Esophagus muscularis mucosa (tissue), 4 donors: ENCODE measurements at regions not wholly inside any gene's neighbourhood (a gene's known extent, or its start where the extent isn't known, plus 50 kb on each side); places are given as distances from the start of the nearest gene placed in this dataset.

Experiments
- EP300 ChIP-seq: sonication (generic); formaldehyde crosslinking; IDR thresholded peaks from one replicate; pipeline ENCODE4 v1.6.1; 2017; ENCODE audit warnings: antibody characterized with exemption
- POLR2A ChIP-seq: fragments of 450-650 bp; IDR thresholded peaks from one replicate; pipeline ENCODE4 v1.6.1; 2017; ENCODE audit warnings: antibody characterized with exemption, moderate library complexity, mild to moderate bottlenecking, low read depth
- POLR2AphosphoS5 ChIP-seq, 2 donors: sonication (generic); formaldehyde crosslinking; IDR thresholded peaks; one replicate each; pipeline ENCODE4 v1.6.1; 2017; ENCODE audit warnings: antibody characterized with exemption in 2 of 2
- TF ChIP-seq, protein P1 (sequence below), 3 experiments: fragments of 200-600 bp in 2 of 3; fragments of 450-650 bp in 1 of 3; sonication (generic) in 2 of 3; IDR thresholded peaks; one replicate each; pipeline ENCODE4 v1.5.1; 2017 to 2019; ENCODE audit warnings: antibody characterized with exemption in 3 of 3, mild to moderate bottlenecking in 2 of 3, moderate library complexity in 1 of 3

DNA sequence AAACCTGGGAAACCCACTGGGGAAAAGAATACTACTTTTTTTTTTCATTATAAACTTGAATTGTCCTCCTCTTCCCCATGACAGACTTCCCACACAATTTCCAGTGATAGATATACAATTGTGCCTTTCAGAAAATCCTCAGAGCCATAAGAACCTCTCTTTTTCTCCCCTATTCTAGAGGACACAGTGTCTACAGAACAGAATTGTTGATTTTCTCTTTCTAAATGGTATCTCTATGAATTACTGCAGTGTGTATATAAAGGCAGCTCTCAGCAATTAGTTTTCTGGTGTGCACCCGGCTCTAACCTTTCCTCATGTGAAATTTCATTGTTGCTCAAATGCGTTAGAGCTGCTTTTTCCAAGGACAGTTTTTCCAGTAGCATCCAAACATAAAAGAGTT, 430.1 kb downstream of the TUSC7 start:
- TF ChIP-seq POLR2A: no peak
- TF ChIP-seq POLR2AphosphoS5 (IDR thresholded peaks at IDR 0.05): no peak
- TF ChIP-seq, protein P1, sequence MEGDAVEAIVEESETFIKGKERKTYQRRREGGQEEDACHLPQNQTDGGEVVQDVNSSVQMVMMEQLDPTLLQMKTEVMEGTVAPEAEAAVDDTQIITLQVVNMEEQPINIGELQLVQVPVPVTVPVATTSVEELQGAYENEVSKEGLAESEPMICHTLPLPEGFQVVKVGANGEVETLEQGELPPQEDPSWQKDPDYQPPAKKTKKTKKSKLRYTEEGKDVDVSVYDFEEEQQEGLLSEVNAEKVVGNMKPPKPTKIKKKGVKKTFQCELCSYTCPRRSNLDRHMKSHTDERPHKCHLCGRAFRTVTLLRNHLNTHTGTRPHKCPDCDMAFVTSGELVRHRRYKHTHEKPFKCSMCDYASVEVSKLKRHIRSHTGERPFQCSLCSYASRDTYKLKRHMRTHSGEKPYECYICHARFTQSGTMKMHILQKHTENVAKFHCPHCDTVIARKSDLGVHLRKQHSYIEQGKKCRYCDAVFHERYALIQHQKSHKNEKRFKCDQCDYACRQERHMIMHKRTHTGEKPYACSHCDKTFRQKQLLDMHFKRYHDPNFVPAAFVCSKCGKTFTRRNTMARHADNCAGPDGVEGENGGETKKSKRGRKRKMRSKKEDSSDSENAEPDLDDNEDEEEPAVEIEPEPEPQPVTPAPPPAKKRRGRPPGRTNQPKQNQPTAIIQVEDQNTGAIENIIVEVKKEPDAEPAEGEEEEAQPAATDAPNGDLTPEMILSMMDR (IDR thresholded peaks at IDR 0.05): no peak
- TF ChIP-seq EP300: no peak
